GM19397 (cell line): ENCODE measurements at regions not wholly inside any gene's neighbourhood (a gene's known extent, or its start where the extent isn't known, plus 50 kb on each side); places are given as distances from the start of the nearest gene placed in this dataset.
A peak's percentile ranks its signal among the peaks of the same experiment; 100 is the strongest.

Source experiments
- ATAC-seq: cut with Tn5 transposase; IDR thresholded peaks from one replicate; pipeline ENCODE4 v1.9.1; 2021; ENCODE audit warnings: mild to moderate bottlenecking, moderate library complexity; ENCODE audit not compliant: unreplicated experiment

DNA sequence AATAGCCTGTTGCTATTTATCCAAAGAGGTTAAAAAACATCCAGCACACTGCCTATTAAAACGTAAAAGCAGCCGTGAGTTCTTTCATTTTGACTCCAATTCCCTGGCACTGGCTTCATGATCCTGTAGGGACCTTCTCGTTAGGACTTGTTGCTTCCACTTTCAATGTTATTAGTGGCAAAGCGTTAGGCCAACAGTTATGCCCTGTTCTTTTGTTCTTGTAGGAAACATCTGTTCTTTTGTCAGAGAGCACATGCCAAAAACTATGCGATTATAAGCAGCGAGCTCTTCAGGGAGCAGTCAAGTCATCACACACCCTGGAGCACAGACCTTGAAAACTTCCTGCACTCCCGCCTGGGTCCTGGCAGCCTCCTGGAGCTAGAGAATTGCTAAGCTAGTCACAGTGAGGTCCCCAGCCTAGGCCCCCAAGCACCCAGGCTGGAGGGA is 609.5 kb upstream of the ARID1B start:
- no peak for ATAC-seq

DNA sequence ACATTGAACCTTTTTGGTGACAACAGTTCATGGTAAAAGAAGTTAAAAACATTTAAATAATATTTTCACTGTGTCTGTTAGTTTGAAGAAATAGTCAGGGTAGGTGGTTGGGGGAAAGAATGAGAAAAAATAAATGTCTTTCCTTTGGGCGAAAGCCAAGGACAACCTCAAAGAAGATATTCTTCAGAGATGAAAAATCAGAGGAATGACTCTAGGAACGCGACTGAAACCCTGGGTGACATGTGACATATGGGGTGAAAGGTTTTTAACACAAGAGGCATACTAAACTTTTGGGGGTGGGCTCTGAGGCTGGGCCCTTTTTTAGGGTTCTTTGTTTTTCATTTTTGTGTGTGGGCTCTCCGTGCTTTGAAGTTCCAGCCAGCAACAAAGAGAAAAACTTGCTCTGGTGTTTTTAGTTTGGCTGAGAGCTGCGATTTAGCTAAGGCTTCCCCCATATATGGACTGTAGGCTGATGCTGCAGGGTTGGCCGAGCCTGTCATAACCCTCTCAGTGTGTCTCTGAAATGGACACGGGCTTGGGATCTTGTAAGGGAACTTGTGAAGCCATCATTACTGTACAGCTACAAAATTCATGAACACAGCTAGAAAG is 610.1 kb upstream of the ARID1B start:
- no peak for ATAC-seq

DNA sequence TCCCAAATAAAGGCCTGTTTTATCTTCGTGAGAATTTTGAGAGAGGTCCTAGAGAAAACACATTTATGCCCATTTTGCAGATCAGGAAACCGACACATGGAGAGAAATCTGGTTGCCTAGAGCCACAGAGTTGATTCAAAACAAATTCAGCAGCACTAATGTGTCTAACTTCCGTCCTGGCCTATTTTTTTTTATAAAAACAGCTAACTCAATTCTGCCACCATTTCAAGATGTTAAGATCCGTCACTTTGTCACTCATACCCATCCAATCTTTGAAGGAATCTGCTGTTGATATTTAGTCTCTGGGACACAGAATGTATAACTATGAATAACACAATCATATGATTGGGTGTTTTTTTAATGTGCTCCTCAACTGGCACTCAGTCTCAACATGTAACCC is 611.1 kb upstream of the ARID1B start:
- no peak for ATAC-seq

DNA sequence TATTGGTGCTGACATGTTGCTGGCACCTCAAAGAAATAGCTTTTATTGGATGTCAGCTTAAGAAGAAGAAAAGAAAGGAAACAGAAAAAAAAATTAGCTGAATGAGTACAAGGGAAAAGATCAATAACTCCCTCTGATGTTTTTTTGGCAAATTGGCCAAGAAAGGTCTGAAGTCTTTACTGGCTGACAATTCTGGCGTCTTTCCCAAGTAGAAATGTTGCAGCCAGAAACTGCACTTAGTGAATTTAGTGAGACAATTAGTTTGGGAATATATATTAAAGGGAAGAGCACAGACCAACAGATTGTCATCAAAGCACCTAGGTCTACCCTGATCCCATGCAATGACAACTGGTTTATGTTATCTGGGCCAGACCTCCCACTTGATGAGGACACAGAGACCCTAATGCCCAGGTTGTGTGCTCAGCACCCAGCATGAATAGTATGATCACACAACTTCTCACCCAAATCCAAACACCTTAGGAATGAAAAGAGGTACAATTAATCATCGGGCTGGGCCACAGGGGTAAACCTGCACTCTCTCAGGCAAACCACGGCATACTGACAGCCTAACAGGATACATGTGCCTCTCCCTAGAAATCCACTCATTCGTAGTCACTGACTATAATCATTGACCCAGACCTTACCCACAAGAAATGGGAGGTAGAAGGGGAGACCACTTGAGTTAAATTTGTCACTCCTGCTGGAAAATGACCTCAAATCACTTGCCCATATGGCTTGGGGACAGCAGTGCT is 612.3 kb upstream of the ARID1B start:
- ATAC-seq = no peak

DNA sequence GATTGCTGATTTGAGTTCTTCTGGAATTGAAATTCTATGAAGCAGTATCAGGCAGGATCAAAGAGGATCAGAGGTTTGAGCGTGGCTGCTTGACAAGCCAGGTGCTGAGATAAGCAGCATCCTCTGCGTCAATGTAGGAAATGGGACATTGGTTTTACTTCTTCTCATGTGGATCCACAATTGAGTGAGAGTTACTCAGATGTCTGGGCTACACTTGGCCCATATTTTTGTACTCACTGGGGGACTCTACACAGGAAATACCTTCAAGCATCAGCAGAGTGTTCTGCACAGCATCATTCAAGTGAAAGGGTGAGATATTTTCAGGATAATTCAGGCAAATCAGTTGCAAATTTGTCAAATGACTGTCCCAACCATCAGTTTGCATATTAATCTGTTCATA is 613.9 kb upstream of the ARID1B start:
- ATAC-seq = no peak

DNA sequence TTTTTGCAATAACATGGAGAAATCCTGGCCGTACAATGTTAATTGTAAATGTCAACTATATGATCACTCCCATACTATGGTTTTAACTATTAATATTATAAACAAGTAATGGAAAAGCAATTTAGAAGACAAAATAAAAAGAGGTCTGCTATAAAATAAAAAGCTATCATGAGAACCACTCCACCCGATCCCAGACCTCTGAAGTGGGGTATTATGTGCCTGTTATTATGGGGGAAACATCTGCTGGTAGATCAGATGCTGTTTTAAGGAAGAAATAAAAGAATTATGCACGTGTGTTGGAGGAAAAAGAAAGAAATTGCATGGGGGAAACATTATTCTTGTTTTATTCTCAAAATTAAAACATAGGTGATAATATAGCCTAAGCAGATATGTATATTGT is 615.7 kb upstream of the ARID1B start:
- ATAC-seq = no peak

DNA sequence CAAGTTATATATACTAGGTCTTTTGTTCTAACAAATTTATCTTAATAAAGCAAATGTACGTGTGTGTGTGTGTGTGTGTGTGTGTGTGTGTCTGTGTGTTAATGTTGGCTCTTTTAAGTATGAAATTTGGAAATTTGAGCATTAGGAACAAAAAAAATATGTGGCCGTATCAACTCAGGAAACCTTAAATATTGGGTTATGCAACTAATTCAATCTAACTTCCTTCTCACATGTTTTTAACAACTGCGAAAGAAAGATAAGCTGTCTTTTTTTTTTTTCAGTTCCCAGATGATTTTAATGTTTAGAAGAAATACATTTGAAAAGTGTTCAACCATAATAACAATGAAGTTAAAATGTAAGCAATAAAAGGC is 616.4 kb upstream of the ARID1B start:
- ATAC-seq = no peak

DNA sequence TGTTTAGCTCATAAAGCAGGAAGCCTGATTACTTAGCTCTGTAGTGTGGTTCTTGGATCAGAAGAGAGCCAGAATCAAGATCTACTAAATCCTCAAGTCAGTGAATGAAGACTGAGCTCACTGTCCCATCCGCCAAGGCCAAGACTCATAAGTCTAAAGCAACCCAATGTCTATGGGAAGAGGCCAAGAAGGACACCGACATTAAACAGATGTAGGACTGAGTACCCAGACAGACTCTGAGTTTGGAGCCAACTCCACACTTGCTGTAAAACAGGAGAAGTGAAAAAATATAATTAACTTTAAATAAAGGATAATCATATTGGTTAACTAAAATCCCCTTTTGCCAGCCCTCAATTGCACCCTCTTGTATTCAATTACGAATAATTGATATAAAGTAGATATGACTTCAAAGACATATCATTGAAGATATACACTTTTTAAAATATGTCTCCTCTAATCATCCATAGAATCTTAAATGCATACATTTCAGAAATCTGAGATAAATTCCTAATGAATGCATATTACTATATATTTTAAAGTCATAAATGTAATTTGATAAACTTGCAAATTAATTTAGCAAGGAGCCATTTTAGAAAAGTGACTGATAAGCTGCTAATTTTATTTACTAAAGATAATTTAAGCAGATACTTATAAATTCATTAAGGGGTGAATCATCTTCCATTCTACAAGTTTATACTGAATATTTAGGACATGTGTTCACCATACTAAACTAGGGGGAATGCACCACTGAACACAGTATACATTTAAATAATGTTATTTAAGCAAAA is 617.0 kb upstream of the ARID1B start:
- ATAC-seq = no peak

DNA sequence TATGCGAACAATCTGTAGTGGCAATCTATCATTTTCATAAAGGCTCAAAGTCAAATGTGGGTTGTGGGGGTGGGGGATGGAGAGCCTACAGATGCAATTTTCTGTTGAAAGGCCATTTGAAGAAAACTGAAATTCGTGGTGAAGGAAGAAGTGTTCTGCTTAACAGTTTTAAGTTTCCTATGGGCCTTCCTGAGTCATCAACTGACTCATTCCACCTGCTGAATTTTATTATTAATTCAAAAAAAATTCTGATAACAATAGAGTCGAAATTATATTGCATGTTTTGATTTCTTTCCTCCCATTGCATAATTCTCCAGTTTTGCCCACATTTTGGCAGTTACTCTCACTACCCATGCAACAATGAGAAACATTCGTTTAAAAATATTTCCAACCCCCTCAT is 622.3 kb upstream of the ARID1B start:
- no peak for ATAC-seq

DNA sequence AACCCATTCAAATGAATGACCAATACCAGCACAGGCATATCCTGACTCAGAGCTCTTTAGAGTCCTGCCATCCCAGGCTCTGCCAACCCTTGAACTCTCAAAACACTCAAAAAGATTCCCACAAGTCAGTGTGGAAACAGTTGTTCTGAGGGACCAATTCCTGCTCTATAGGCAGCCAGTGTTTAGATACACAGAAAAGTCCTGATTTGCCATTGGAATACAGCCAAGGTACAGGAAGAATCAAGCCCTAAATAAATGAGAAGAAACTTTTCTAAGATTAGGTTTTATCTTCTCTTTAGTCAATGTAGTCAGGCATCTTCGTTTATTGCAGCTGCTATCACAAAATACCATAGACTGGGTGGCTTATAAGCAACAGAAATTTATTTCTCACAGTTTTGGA is 626.8 kb upstream of the ARID1B start:
- ATAC-seq = no peak

DNA sequence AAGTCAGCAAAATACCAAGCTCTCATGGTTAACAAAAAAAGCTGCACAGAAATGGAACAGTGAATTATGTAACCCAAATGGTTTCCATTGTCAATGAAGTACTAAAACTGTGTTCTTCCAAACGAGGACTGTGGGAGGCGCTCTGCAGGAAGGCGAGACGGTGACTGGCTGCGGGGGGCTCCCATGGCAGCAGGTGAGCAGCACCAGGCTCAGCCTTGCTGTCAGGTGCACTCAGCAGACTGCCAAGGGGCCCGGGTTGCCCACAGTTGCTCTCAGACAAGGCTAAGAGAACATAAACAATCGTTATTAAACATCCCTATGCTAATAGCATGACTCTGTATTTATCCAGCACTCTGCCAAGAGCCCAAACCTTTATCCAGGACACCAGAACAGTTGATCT is 630.3 kb upstream of the ARID1B start:
- no peak for ATAC-seq

DNA sequence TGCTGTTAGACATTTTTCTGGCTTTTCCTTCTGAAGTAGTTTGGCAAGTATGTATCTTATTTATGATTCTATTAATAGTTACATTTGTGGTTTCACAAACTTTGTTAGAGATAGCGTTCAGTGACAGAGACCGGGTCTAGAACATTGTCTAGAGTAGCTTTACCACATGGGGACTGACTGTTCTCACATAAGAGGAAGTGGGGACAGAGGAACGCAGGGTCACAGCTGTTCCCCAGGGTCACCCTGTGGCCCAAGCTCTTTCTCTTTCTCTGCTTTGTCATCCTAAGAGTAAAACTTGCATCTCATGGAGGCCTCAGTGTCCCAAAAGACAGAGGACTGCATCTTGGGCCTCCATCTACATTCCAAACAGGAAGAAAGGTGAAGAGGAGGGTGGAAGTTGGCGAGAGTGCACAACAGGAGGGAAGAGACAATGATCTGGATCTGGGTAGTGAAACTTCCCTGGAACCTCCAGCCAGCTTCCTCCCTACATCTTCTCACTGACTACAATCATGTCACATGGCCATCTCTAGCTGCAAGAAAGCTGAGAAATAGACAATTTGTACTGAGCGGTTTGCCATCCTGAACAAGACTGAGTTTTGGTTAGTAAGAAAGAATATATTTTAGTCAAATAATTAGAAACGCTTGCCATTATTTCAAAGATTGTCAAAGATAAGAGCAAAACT is 645.8 kb upstream of the ARID1B start:
- peak; percentile 97 for ATAC-seq

DNA sequence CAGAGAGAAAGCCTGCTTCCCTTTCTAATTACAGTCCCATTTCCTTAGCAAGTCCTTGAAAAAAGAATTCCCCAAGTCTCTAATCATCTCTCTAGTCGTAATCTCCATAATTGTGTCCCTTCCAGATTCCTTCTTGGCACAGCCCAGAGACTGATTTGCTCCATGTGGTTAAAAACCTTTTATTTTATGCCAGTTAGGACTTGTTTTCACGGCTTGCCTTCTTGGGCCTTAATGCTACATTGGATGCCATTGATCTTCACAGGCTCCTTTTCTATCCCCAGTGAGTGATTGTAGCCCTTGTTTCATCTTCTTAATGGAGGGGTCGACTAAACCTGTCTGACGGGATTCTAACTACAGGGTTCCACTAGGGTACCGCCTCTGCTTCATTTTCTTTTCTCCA is 650.6 kb upstream of the ARID1B start:
- no peak for ATAC-seq

DNA sequence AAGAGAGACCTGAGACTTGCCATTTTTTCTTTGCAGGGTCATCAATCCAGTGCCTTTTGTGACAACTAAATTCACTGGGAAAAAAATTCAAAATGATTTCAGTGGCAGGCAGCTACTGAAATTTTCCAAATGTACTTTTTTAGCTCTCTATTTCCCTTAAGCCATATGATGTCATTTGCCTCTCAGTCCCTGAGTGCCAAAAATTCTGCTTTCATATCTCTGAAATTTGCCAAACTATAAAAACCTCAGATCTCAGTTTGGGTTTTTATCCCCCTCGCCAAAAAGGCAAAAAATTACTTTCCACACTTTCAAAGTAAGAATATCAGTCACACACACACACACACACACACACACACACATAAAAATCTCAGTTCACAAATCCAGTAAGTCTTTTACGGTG is 651.3 kb upstream of the ARID1B start:
- ATAC-seq = no peak

DNA sequence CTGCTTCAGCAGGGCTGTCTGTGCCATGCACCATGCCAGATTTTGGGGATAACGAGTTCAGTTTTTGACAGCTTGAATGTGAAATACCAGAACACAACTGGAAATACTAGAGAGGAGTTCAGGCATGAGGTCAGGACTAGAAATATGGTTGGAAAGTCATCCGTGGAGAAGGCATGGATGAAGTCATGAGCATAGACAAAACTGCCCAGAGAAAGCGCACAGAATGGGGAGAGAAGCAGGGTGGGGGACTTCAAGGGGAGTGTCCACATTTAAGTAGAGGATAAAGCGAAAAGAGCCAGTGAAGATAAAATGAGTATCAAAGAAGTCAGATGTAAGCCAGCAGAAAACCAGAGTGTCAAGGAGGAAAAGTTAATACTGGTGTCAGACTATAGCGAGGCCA is 653.4 kb upstream of the ARID1B start:
- no peak for ATAC-seq

DNA sequence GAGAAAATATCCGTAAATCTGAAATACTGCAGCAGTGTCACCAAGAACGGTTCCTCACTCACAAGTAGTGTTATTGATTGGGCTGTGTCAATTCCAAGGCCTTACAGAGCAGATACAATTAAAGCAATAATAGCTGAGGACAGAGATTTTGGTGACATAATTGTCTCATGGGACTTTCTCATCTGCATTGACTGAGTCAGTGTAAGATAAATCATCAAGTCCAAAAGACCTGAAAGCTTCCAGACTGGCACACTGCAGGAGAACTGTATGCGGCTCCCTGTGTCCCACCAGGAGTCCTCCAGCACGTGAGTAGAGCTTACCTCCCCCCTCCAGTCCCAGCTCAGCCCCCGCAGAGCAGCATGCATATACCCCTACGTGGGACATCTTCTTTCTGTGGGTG is 655.2 kb upstream of the ARID1B start:
- no peak for ATAC-seq

DNA sequence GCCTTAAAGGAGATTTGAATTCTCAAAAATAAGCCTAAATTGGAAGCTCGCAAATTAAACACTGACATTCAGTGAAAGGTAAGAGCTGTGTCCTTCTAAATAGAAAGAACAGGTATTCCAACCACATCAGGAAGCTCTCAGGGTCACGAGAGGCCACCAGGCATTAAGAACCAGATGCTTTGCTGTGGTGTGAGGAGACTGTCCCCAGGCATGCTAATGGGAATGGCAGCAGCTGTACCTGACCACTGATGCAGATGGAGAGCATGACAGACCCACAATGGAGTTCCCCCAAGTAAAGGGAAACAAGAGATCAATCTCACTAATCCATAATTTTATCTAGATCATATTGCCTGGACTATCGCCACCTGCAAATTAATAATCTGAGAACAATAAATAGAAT is 658.9 kb upstream of the NOX3 start:
- no peak for ATAC-seq

DNA sequence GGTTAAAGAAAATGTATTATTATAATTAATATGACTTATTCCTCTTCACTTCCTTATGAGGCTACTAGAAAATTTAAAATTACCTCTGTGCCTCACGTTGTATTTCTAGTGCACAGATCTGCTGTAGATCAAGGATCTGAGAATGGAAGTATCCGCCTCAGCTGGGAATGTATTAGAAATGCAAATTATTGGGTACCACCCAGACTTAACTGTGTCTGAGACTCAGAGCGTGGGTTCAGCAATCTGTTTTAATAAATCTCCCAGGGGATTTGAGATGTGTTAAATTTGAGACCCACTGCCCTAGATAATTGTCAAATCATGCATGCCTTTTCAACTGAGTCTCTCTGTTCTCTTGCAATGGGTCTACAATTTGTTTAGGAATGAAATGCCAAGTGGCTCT is 658.0 kb upstream of the NOX3 start:
- no peak for ATAC-seq

DNA sequence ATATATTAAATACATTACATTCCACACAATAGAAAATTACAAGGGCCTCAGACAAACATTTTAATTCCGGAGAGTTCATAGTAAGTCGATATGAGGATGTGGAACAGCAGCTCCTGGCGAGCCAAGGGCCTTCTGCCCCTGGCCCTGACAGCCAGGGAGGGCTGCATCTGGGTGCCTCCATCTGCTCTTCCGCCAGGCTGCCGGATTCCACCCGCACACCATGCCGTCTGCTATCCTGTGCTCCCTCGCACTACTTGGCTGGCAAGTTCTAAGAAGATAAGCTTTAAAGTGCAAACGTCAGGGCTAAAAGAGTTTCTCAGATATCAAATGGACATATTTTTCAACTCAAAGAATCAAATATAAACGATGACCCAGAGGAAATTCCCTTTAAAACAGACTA is 656.3 kb upstream of the NOX3 start:
- ATAC-seq = no peak

DNA sequence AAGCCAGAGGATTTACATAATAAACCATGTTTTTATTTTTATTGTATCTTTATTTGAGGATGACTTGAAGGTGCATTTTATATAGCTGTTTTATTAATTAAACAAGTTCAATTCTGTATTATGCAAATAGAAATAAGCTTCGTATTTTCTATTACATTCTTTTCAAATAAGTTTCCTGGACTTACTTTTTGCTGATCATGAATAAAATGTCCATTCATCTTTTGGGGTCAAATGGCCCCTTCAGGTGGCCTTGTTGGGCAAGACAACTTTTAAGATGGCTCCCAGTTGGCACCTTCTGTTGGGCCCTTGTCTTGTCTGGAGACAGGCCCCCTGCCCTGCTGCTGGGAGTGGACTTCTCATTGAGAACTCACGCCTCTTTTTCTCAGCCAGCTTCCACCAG is 654.6 kb upstream of the NOX3 start:
- no peak for ATAC-seq

DNA sequence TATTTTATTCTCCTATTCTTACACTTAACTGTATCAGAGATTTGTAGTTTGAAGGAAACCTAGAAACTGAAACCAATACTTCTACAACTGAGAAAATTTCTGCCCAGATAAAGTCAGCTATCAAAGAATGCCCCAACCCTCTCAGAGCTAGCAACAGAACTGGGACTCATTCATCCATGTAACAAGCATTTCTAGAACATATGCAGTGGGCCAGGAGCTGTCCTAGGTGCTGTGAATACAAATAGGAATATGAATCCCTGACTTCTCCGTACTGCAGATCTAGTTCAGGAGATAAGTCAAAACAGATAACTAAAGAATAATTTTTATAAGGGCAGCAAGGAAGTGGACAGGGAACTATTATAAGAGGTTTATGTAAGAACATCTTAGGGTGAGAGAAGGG is 654.1 kb upstream of the NOX3 start:
- no peak for ATAC-seq
